ENCODE measurements at regions not wholly inside any gene's neighbourhood (a gene's known extent, or its start where the extent isn't known, plus 50 kb on each side); places are given as distances from the start of the nearest gene placed in this dataset.

DNA sequence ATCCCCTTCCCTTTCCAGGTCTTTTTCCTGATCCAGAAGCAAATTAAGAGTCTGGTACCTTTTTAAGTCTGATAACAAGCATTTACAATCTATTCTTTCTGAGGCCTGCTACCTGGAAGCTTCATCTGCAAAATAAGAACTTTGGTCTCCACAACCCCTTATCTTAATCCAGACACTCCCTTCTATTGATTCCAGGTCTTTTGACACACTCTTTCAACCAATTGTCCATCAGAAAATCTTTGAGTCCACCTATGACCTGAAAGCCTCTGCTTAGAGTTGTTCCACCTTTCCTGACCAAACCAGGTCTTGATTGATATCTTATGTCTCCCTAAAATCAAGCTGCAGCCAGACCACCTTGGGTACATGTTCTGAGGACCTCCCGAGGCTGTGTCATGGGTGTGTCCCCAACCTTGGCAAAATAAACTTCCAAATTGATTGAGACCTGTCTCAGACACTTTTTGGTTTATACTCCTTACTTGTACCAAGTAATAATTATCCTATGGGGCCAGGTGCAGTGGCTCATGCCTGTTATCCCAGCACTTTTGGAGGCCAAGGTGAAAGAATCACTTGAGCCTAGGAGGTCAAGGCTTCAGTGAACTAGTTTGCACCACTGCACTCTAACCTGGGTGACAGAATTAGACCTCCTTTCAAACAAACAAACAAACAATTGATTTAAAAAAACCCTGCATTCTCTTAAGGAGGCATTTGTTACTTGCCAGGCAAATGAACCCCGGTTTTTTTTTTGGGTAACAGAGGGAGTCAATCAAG lies 126.1 kb downstream of the MAP3K21 start:
- ATAC-seq (no peak), DNase-seq (ENCODE audit: low read depth, low spot score) (no peak)
- Histone ChIP-seq H4K20me1 (ENCODE audit: insufficient read depth) (no peaks in the 10 kb centered on the region), H2AFZ (ENCODE audit: low read depth, low read length, poor library complexity, severe bottlenecking) (no peak overlapping the region), H3K9ac (ENCODE audit: low read length) (no peak overlapping the region), H3K27ac (ENCODE audit: low read depth, low read length) (no peak overlapping the region), H3K4me3 (replicated peaks in 1 of 2; ENCODE audit: low read depth in 1 of 2, low read length in 2 of 2) (no peak overlapping the region), H3K79me2 (ENCODE audit: insufficient read depth, low read length) (no peaks in the 10 kb centered on the region), H3K9me2 (ENCODE audit: insufficient read depth) (no peaks in the 10 kb centered on the region), H3K4me1 (ENCODE audit: control insufficient read depth in 1 of 2, insufficient read depth in 2 of 2, low read length in 2 of 2) (no peaks in the 10 kb centered on the region), H3K9me3 (ENCODE audit: control insufficient read depth in 1 of 2, insufficient read depth in 1 of 2, low read depth in 1 of 2, low read length in 2 of 2) (no peaks in the 10 kb centered on the region), H3K36me3 (ENCODE audit: control insufficient read depth in 1 of 2, insufficient read depth in 2 of 2, low read length in 2 of 2) (no peaks in the 10 kb centered on the region), H3K4me2 (ENCODE audit: low read length) (no peak overlapping the region), H3K27me3 (ENCODE audit: insufficient read depth, low read length) (no peaks in the 10 kb centered on the region)
- BruUV-seq (replicated peaks) = no TSS peak
- TF ChIP-seq, protein P1, sequence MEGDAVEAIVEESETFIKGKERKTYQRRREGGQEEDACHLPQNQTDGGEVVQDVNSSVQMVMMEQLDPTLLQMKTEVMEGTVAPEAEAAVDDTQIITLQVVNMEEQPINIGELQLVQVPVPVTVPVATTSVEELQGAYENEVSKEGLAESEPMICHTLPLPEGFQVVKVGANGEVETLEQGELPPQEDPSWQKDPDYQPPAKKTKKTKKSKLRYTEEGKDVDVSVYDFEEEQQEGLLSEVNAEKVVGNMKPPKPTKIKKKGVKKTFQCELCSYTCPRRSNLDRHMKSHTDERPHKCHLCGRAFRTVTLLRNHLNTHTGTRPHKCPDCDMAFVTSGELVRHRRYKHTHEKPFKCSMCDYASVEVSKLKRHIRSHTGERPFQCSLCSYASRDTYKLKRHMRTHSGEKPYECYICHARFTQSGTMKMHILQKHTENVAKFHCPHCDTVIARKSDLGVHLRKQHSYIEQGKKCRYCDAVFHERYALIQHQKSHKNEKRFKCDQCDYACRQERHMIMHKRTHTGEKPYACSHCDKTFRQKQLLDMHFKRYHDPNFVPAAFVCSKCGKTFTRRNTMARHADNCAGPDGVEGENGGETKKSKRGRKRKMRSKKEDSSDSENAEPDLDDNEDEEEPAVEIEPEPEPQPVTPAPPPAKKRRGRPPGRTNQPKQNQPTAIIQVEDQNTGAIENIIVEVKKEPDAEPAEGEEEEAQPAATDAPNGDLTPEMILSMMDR (IDR thresholded peaks at IDR 0.05 in 2 of 3, conservative IDR thresholded peaks at IDR 0.05 in 1 of 3; ENCODE audit: borderline replicate concordance in 1 of 3, insufficient read depth in 1 of 3, low read depth in 2 of 3, low read length in 2 of 3) = no peak
- TF ChIP-seq SP1 (IDR thresholded peaks at IDR 0.05; ENCODE audit: low read depth) = no peak
- TF ChIP-seq SIN3A (IDR thresholded peaks at IDR 0.05; ENCODE audit: low read depth) = no peak
- no peak for TF ChIP-seq ZNF274 (IDR thresholded peaks at IDR 0.05; ENCODE audit: low read depth, low read length)
- TF ChIP-seq, protein P2, sequence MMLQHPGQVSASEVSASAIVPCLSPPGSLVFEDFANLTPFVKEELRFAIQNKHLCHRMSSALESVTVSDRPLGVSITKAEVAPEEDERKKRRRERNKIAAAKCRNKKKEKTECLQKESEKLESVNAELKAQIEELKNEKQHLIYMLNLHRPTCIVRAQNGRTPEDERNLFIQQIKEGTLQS (IDR thresholded peaks at IDR 0.05) = no peak
- no peak for TF ChIP-seq EZH2phosphoT487 (IDR thresholded peaks at IDR 0.05; ENCODE audit: borderline replicate concordance)
- TF ChIP-seq RAD21 (IDR thresholded peaks at IDR 0.05; ENCODE audit: low read depth) = no peak
- TF ChIP-seq EZH2 (IDR thresholded peaks at IDR 0.05) = no peak
- TF ChIP-seq JUND (IDR thresholded peaks at IDR 0.05) = no peak
- CTCF ChIA-PET = no interaction called here
- POLR2A ChIA-PET = no interaction called here
- intact Hi-C loops (cut with micrococcal nuclease) = no loop called here
- RAD21 ChIA-PET (ENCODE audit: low non-redundant PET in 1 of 2, low total read pairs in 2 of 2, uncharacterized antibody in 2 of 2, unreplicated experiment in 2 of 2) = no interaction called here
